Parathyroid adenoma (tissue), 2 donors: ENCODE measurements at regions not wholly inside any gene's neighbourhood (a gene's known extent, or its start where the extent isn't known, plus 50 kb on each side); places are given as distances from the start of the nearest gene placed in this dataset.

Experiments
- H2AFZ ChIP-seq: fragments of 300-600 bp; sonication (generic); one replicate; pipeline ENCODE4 v1.7.0; 2017; ENCODE audit warnings: antibody characterized with exemption, mild to moderate bottlenecking
- H3K27ac ChIP-seq: fragments of 300-600 bp; sonication (generic); one replicate; pipeline ENCODE4 v1.7.0; 2017
- H3K27me3 ChIP-seq: fragments of 300-600 bp; sonication (generic); one replicate; pipeline ENCODE4 v1.7.0; 2017; ENCODE audit warnings: low read length; ENCODE audit not compliant: control insufficient read depth, insufficient read depth
- H3K36me3 ChIP-seq: fragments of 300-600 bp; sonication (generic); one replicate; pipeline ENCODE4 v1.7.0; 2017; ENCODE audit warnings: low read length; ENCODE audit not compliant: control insufficient read depth, insufficient read depth
- H3K4me1 ChIP-seq: fragments of 300-600 bp; sonication (generic); one replicate; pipeline ENCODE4 v1.7.0; 2017; ENCODE audit warnings: control low read depth
- H3K4me2 ChIP-seq: fragments of 300-600 bp; sonication (generic); one replicate; pipeline ENCODE4 v1.7.0; 2017; ENCODE audit warnings: low read length
- H3K4me3 ChIP-seq: fragments of 300-600 bp; sonication (generic); one replicate; pipeline ENCODE4 v1.7.0; 2017; ENCODE audit warnings: low read depth, low read length
- H3K79me2 ChIP-seq: fragments of 300-600 bp; sonication (generic); one replicate; pipeline ENCODE4 v1.7.0; 2017; ENCODE audit warnings: control low read depth
- H3K9ac ChIP-seq: fragments of 300-600 bp; sonication (generic); one replicate; pipeline ENCODE4 v1.7.0; 2017; ENCODE audit warnings: mild to moderate bottlenecking
- H3K9me3 ChIP-seq: fragments of 300-600 bp; sonication (generic); one replicate; pipeline ENCODE4 v1.7.0; 2017; ENCODE audit warnings: low read length; ENCODE audit not compliant: control insufficient read depth
- TF ChIP-seq, protein P1 (sequence below): fragments of 300-600 bp; sonication (generic); IDR thresholded peaks from one replicate; pipeline ENCODE4 v1.7.0; 2017; ENCODE audit warnings: antibody characterized with exemption, mild to moderate bottlenecking
- donor health status: primary hyperparathyroidism.

DNA sequence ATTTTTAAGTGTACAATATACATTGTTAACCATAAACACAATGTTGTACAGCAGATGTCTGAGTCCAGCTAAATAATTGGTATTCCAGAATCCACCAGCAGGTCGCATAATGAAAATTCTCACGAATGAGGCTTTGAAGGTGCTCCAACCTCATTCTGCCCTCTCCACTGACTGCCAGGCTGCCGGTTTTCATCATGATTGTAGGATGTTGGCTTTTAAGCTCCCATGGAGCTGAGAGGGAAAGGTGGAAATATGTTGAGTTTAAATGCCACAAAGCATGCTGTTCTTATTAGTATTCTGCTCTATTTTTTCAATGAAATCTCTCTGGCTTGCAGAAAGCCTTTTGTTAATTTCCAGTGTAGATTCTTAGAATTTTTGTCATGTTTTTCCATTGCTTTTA lies 337.2 kb upstream of the DDI1 start:
- Histone ChIP-seq H3K4me2 (no peak overlapping the region), H3K27ac (no peak overlapping the region), H3K4me3 (no peak overlapping the region), H3K36me3 (no peaks in the 10 kb centered on the region), H3K9me3 (no peaks in the 10 kb centered on the region), H3K27me3 (no peaks in the 10 kb centered on the region), H3K9ac (no peak overlapping the region), H3K79me2 (no peaks in the 10 kb centered on the region), H3K4me1 (no peaks in the 10 kb centered on the region), H2AFZ (no peak overlapping the region)
- TF ChIP-seq, protein P1, sequence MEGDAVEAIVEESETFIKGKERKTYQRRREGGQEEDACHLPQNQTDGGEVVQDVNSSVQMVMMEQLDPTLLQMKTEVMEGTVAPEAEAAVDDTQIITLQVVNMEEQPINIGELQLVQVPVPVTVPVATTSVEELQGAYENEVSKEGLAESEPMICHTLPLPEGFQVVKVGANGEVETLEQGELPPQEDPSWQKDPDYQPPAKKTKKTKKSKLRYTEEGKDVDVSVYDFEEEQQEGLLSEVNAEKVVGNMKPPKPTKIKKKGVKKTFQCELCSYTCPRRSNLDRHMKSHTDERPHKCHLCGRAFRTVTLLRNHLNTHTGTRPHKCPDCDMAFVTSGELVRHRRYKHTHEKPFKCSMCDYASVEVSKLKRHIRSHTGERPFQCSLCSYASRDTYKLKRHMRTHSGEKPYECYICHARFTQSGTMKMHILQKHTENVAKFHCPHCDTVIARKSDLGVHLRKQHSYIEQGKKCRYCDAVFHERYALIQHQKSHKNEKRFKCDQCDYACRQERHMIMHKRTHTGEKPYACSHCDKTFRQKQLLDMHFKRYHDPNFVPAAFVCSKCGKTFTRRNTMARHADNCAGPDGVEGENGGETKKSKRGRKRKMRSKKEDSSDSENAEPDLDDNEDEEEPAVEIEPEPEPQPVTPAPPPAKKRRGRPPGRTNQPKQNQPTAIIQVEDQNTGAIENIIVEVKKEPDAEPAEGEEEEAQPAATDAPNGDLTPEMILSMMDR: no peak

DNA sequence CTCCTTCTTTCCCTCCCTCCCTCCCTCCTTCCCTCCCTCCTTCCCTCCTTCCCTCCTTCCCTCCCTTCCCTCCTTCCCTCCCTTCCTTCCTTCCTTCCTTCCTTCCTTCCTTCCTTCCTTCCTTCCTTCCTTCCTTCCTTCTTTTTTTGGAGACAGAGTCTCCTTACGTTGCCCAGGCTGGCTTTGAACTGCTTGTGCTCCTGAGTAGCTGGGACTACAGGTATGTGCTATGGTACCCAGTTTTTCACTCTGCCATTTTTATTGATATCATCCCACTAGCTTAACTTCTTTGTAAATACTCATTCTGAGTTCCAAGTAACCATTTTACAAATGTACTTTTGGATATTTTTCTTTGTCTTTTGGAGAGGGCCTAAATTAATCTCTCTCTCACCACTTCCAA lies 336.8 kb upstream of the DDI1 start:
- Histone ChIP-seq H3K4me2 (no peak overlapping the region), H2AFZ (no peak overlapping the region), H3K79me2 (no peaks in the 10 kb centered on the region), H3K27me3 (no peaks in the 10 kb centered on the region), H3K27ac (no peak overlapping the region), H3K36me3 (no peaks in the 10 kb centered on the region), H3K9ac (no peak overlapping the region), H3K4me3 (no peak overlapping the region), H3K9me3 (no peaks in the 10 kb centered on the region), H3K4me1 (no peaks in the 10 kb centered on the region)
- TF ChIP-seq, protein P1: no peak

DNA sequence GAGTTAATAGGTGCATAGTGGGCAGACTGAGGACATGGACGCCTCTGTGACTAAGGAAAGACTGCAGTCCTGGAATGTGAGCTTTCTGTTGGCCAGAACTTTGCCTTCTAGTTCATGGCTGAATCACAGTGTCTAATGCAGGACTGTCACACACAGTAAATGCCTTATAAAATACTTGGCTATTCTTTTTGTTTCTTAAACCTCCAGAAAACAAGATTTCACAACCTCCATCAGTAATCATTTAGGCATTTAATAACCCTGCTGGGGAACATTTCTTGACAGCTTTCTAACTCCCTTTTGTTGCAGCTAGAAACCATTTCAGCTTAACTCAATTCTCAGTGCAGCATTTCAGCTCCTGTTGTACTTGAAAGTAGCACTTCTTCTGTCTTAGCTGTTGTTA lies 335.8 kb upstream of the DDI1 start:
- Histone ChIP-seq H3K27me3 (no peaks in the 10 kb centered on the region), H3K36me3 (no peaks in the 10 kb centered on the region), H3K9me3 (no peaks in the 10 kb centered on the region), H3K9ac (no peak overlapping the region), H3K4me2 (no peak overlapping the region), H3K27ac (no peak overlapping the region), H2AFZ (no peak overlapping the region), H3K79me2 (no peaks in the 10 kb centered on the region), H3K4me3 (no peak overlapping the region), H3K4me1 (no peaks in the 10 kb centered on the region)
- TF ChIP-seq, protein P1: no peak

DNA sequence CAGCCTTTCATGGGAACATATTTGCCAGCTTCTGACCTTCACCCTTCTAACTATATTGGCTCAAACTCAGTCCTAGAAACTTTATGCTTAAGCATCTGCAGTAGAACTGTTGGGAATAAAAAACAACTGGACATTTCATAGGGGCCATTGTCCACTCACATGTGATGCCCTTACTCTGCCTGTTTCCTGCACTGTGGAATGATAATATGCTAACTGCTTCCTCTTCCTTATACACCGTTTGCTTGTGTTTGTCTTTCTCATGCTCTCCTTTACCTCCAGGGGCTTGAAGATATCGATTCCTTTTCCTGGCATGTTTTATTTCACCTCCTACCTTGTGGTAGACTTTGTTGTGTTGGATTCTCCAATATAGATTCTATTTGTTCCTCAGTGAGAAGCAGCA lies 333.0 kb upstream of the DDI1 start:
- Histone ChIP-seq H3K4me1 (no peaks in the 10 kb centered on the region), H3K36me3 (no peaks in the 10 kb centered on the region), H3K27me3 (no peaks in the 10 kb centered on the region), H3K9me3 (no peaks in the 10 kb centered on the region), H3K4me3 (no peak overlapping the region), H3K4me2 (no peak overlapping the region), H3K27ac (no peak overlapping the region), H3K79me2 (no peaks in the 10 kb centered on the region), H2AFZ (no peak overlapping the region), H3K9ac (no peak overlapping the region)
- TF ChIP-seq, protein P1: no peak

DNA sequence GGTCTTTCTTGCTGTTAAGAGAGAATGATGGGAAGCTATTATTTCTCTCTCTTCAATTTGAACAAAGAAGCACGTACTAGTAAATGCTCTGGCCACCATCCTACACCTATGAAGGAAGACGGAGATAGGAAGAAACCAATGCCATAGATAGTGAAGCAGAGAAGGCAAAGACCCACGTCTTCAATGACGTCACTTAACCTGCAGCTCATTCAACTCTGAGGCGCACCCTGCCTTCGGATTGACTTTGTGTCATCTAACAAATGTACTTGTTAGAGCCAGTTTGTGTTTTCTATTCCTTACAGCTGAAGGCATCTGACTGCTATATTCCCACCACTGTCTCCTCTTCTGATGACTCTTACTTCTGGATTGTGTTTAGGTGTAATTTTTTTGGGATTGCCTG lies 332.5 kb upstream of the DDI1 start:
- H3K36me3 ChIP-seq: no peaks in the 10 kb centered on the region
- H3K9me3 ChIP-seq: no peaks in the 10 kb centered on the region
- H3K4me1 ChIP-seq: no peaks in the 10 kb centered on the region
- no peak overlapping the region for H3K4me2 ChIP-seq
- no peaks in the 10 kb centered on the region for H3K27me3 ChIP-seq
- H3K27ac ChIP-seq: no peak overlapping the region
- H2AFZ ChIP-seq: no peak overlapping the region
- no peaks in the 10 kb centered on the region for H3K79me2 ChIP-seq
- H3K9ac ChIP-seq: no peak overlapping the region
- TF ChIP-seq, protein P1: no peak
- H3K4me3 ChIP-seq: no peak overlapping the region
